T-helper 22 cell (primary cell): ENCODE measurements at regions not wholly inside any gene's neighbourhood (a gene's known extent, or its start where the extent isn't known, plus 50 kb on each side); places are given as distances from the start of the nearest gene placed in this dataset.

Experiments
- DNase-seq: peaks from one replicate; pipeline ENCODE4 v3.0.0-alpha.2; 2020; ENCODE audit warnings: low read depth

DNA sequence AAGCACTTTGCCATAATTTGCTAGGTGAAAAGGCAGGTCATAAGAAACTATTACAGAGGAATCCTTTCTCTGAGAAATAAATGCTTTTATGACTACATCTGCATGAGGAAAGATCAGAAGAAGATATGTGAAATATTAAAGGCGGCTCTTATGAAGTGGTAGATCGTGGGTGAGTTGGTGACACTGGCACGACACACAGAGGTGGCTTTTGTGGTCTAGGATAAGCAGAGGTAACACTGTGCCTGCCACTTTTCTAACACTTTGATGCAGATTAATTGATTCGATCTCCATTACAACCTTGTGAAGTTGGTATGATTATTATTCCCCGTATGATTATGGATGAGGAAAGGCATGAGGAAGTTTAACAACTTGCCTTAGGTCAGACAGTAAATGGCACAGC is 60.0 kb upstream of the ELK3 start:
- DNase-seq = peak; percentile 9

GRCh38 chr12:96136161-96136560 is 58.0 kb upstream of the ELK3 start:
- no peak for DNase-seq

DNA sequence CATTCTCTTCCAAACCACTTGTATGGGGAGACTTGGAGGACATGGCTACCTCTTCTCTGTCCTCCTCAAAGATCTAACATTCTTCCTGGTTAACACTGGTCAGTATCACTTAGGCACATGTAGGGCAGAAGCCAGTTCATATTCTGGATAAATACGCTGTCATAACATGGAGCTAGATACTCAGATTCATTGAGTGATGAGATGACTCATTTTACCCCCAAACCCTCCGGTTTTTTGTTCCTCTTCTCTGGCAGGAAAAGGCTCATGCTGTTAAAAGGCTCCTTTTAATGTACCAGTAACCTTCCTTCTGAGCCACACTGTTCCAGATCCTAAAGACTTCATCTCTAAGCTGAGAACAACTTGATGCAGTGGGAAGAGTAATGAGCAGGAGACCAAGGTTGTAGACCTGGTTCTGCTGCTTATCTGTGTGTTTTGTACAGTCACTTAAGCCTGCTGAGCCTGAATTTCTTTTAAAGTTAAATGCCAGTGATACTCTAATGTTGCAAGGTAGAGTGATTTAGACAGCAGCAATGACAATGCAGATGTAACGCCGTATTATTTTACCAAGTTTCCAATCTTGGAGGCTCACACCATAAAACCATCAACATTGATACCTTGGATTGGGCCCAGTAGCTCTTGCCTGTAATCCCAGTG is 57.3 kb upstream of the ELK3 start:
- DNase-seq = no peak

DNA sequence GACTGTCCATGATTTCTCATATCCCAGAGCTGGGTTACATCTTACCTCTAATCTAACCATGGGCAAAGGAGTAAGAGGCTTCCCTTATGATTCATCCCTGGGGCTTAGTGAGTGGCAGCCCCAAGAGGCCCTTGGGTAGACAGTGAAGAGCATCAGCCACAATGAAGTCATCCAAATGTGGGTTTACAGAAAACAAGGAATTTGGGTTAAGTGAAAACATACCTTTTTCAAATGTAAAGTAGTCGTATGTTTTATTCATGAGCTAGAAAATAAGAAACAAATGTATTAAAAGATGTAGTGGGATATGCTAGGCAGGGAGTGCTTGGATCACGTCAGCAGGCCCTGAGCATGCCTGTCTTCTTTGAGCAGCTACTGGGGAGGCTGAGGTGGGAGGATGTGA is 54.0 kb upstream of the ELK3 start:
- DNase-seq = no peak

GRCh38 chr12:96141216-96141912 is 52.8 kb upstream of the ELK3 start:
- no peak for DNase-seq

GRCh38 chr12:96143392-96143791 is 50.8 kb upstream of the ELK3 start:
- no peak for DNase-seq

GRCh38 chr12:96143827-96144565 is 50.2 kb upstream of the ELK3 start:
- DNase-seq = no peak
